Erythroblast (primary cell): ENCODE measurements at regions not wholly inside any gene's neighbourhood (a gene's known extent, or its start where the extent isn't known, plus 50 kb on each side); places are given as distances from the start of the nearest gene placed in this dataset.

Experiments used
- GATA1 ChIP-seq: IDR thresholded peaks from 2 replicates; pipeline ENCODE4 v1.6.1; 2011; ENCODE audit warnings: low read depth, mild to moderate bottlenecking, control low read depth, low read length, moderate library complexity
- POLR2A ChIP-seq: IDR thresholded peaks from 2 replicates; pipeline ENCODE4 v1.6.1; 2011; ENCODE audit warnings: mild to moderate bottlenecking, low read length

- TF ChIP-seq POLR2A (no peak), GATA1 (no peak)
Measured at GRCh38 chr10:4372601-4373000, 453.4 kb upstream of the AKR1E2 start.
